GM13976 (cell line): ENCODE measurements at regions not wholly inside any gene's neighbourhood (a gene's known extent, or its start where the extent isn't known, plus 50 kb on each side); places are given as distances from the start of the nearest gene placed in this dataset.

Source experiments
- DNase-seq: peaks from one replicate; pipeline ENCODE4 v3.0.0; 2012; ENCODE audit warnings: low spot score
- in situ Hi-C: fragments of 300-500 bp; cut with MboI; formaldehyde crosslinking; loops from one replicate; pipeline ENCODE4 v1.12.0; 2022; ENCODE audit warnings: low sequenced_read_pairs, mixed read lengths, inconsistent platforms; ENCODE audit not compliant: unreplicated experiment
- TF ChIP-seq, protein P1 (sequence below): IDR thresholded peaks from 2 replicates; pipeline ENCODE4 v1.5.1; 2012; ENCODE audit warnings: borderline replicate concordance, mild to moderate bottlenecking; ENCODE audit not compliant: insufficient read depth; ENCODE audit errors: extremely low read depth, missing control alignments, control extremely low read depth

DNA sequence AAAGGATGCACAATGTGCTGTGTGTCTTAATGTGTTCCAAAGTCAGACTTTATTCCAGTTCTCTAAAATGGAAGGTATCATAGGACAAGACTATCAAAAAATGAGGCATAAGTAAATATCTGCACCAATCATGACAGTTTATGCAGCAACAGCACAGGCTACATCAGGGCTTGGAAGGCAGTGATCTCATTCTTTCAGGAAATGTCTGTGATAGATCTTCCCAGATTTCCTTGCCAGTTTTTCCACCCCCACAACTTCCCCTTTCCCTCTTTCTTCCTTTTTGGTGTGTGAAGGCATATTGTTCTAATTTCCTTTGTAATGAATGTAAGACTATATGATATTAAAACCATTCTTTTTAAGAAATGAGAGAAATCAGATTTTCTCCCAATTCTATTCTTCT is 326.7 kb downstream of the ATP23 start:
- TF ChIP-seq, protein P1, sequence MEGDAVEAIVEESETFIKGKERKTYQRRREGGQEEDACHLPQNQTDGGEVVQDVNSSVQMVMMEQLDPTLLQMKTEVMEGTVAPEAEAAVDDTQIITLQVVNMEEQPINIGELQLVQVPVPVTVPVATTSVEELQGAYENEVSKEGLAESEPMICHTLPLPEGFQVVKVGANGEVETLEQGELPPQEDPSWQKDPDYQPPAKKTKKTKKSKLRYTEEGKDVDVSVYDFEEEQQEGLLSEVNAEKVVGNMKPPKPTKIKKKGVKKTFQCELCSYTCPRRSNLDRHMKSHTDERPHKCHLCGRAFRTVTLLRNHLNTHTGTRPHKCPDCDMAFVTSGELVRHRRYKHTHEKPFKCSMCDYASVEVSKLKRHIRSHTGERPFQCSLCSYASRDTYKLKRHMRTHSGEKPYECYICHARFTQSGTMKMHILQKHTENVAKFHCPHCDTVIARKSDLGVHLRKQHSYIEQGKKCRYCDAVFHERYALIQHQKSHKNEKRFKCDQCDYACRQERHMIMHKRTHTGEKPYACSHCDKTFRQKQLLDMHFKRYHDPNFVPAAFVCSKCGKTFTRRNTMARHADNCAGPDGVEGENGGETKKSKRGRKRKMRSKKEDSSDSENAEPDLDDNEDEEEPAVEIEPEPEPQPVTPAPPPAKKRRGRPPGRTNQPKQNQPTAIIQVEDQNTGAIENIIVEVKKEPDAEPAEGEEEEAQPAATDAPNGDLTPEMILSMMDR: no peak

DNA sequence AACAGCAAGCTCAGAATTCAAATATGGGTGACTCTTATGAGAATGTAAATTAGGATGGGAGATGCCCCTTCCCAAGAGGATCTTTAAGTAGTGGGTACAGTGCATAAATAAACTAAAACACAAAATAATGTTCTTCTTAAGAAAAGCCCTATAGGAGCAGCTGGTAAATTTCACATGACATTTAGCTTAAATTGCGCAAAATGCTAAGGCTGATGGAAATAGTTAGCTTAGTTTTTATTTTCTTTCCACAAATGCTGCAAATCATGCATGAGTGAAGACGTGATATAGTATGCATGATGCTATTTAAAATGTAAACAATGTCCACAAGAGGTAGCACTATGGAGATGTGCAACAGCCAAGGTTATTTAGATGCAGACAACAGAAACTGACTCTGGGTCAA is 328.1 kb downstream of the ATP23 start:
- TF ChIP-seq, protein P1: no peak
- no peak for DNase-seq
- in situ Hi-C loops: no loop called here

More for the DNA sequence above, 326.7 kb downstream of the ATP23 start:
- DNase-seq: no peak
- in situ Hi-C loops: no loop called here

DNA sequence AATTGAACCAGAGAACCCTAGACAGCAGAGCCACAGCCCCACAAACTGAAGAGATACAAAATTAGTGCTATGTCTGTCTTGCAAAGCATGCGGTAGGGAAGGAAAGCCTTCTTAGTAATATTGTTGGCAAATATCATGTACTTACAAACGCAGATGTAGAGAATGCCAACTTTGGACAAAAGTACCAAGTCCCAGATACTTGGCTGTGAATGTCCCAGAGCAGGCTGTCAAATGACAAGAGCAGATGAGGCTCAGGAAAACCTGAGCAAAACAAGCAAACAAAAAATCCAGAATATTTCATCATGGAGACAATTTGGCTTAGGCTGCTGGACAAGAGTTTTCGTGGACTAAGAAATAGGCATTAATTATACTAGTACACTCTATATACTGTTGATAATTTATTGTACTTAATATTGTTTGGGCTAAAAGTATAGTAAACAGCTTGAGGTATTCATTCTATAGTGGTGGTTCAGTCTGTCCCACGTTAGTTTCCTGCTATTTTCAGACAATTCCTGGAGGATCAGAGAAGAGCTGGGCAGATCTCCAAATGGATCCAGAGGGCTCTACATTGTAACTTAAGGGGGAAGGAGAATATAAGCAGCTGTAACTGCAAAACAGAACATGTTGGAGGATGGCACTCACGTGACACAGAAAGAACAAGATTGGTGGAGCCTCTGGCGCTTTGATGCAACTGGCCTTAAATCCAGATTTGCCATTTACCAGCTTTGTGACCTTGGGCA is 329.8 kb downstream of the ATP23 start:
- no peak for DNase-seq
- in situ Hi-C loops: no loop called here
- TF ChIP-seq, protein P1: no peak

DNA sequence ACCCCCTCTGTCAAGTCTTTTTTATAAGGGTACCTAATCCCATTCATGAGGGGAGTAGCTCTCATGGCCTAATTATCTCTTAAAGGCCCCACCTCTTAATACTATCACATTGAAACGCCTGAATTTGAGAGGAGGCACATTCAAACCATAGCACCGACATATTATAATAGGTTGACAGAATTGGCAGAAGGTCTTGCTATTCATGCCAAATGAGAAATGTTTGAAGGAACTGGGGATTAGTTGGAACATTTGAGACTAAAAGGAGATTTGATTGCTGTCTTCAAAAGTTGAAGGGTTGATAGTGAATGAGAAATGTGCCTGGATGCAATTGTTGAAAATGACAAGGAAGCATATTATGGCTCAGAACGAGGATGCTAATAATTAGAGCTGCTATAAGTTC is 331.1 kb downstream of the ATP23 start:
- no peak for DNase-seq
- in situ Hi-C loops: no loop called here
- TF ChIP-seq, protein P1: no peak

DNA sequence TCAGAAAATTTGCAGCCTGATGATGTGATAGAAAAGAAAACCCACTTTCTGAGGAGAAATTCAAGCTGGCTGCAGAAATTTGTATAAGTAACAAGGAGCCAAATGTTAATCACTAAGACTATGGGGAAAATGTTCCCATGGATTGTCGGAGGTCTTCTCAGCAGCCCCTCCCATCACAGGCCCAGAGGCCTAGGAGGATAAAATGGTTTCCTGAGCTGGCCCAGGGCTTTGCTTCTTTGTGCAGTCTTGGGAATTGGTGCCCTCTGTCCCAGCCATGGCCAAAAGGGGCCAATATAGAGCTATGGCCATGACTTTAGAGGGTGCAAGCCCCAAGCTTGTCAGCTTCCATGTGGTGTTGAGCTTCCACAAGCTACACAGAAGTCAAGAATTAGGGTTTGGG is 335.9 kb downstream of the ATP23 start:
- TF ChIP-seq, protein P1: no peak
- in situ Hi-C loops: no loop called here
- DNase-seq: no peak

DNA sequence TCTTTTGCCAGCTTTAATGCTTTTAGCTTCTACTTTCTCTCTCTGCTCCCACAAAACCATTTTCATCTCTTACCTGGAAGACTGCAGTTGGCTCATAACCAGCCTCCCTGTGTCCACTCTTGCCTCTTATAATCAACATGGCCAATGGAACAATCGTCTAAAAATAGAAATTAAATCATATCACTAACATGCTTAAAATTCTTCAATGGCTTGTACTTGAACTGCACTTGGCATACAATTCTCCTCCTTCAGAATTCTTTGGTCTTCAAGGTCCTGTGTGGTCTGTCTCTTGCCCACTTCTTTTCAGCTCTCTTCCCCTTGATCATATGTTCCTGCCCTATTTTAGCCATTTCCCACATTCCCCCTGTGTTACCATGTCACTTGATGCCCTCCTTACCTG is 342.2 kb downstream of the ATP23 start:
- in situ Hi-C loops: no loop called here
- TF ChIP-seq, protein P1: no peak
- no peak for DNase-seq
